ENCODE measurements at regions not wholly inside any gene's neighbourhood (a gene's known extent, or its start where the extent isn't known, plus 50 kb on each side); places are given as distances from the start of the nearest gene placed in this dataset.

DNA sequence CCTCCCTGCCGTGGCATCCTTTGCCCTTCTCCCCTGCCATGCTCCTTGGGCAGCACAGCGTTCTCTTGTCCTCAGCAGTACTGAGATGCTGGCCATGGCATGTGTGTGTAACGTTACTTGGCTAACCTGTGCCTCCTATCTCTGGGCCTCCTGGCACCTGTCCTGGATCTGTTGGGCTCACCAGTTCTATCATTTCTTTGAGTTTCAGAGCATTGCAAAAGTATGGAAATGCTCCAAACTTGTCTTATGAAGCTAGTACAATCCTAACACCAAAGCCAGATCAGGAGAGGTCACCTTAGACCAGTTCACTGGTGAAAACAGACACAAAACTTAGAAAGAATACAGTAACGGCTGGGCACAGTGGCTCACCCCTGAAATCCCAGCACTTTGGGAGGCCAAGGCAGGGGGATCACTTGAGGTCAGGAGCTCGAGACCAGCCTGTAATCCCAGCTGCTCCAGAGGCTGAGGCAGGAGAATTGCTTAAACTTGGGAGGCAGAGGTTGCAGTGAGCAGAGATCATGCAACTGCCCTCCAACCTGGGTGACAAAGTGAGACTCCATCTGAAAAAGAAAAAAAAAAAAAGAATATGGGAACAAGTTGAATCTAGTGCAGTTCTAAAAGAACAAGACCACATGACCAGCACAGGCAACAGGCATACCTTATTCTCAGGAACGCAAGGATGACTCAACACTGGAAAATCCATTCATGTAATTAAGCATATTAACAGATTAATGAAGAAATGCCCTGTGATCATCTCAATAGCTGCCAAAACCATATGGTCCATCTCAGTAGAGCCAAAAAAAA is 62.4 kb upstream of the TRPM1 start:
- H3K4me3 ChIP-seq (ENCODE audit: low read length) = no peak overlapping the region
- no peaks in the 10 kb centered on the region for H3K36me3 ChIP-seq (replicated peaks; ENCODE audit: insufficient read depth, low read length)
- no peaks in the 10 kb centered on the region for H4K20me1 ChIP-seq (ENCODE audit: insufficient read depth, low read length)
- H3K9ac ChIP-seq (ENCODE audit: low read length) = no peak overlapping the region
- no peaks in the 10 kb centered on the region for H3F3A ChIP-seq (ENCODE audit: insufficient read depth, low read length)
- H3K4me2 ChIP-seq (ENCODE audit: low read depth, low read length) = no peak overlapping the region
- no peak for DNase-seq
- H3K27me3 ChIP-seq (replicated peaks; ENCODE audit: insufficient read depth, low read length) = no peaks in the 10 kb centered on the region
- H3K9me2 ChIP-seq (replicated peaks; ENCODE audit: insufficient read depth, low read length) = no peaks in the 10 kb centered on the region
- no peaks in the 10 kb centered on the region for H3K79me2 ChIP-seq (ENCODE audit: low read length)
- no peak overlapping the region for H2AFZ ChIP-seq (ENCODE audit: low read length)
- no peaks in the 10 kb centered on the region for H3K9me3 ChIP-seq (replicated peaks; ENCODE audit: insufficient read depth, low read length)
- TF ChIP-seq, protein P1, sequence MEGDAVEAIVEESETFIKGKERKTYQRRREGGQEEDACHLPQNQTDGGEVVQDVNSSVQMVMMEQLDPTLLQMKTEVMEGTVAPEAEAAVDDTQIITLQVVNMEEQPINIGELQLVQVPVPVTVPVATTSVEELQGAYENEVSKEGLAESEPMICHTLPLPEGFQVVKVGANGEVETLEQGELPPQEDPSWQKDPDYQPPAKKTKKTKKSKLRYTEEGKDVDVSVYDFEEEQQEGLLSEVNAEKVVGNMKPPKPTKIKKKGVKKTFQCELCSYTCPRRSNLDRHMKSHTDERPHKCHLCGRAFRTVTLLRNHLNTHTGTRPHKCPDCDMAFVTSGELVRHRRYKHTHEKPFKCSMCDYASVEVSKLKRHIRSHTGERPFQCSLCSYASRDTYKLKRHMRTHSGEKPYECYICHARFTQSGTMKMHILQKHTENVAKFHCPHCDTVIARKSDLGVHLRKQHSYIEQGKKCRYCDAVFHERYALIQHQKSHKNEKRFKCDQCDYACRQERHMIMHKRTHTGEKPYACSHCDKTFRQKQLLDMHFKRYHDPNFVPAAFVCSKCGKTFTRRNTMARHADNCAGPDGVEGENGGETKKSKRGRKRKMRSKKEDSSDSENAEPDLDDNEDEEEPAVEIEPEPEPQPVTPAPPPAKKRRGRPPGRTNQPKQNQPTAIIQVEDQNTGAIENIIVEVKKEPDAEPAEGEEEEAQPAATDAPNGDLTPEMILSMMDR (IDR thresholded peaks at IDR 0.05; ENCODE audit: low read length) = no peak
- no peak for TF ChIP-seq EZH2phosphoT487 (IDR thresholded peaks at IDR 0.05; ENCODE audit: low read length)
- TF ChIP-seq EZH2 (optimal IDR thresholded peaks at IDR 0.05; ENCODE audit: low read depth, low read length) = no peak
- H3K27ac ChIP-seq (ENCODE audit: low read length) = no peak overlapping the region
- no peaks in the 10 kb centered on the region for H3K4me1 ChIP-seq (ENCODE audit: low read length)

DNA sequence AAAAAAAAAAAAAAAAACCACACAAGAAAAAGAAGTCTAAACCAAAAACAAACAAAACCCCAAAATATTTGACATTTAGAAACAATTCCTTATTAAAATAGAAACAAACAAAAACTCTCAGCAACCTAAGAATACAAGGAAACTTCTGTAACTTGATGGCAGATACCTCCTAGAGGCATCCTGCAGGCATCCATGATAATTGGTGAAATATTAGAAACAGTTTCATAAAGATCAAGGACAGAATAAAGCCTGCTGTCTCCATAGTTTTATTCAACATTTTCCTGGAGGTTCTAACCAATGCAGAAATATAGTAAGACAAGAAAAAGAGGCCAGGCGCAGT is 63.0 kb upstream of the TRPM1 start:
- H3K4me1 ChIP-seq (ENCODE audit: low read length) = no peaks in the 10 kb centered on the region
- no peaks in the 10 kb centered on the region for H3F3A ChIP-seq (ENCODE audit: insufficient read depth, low read length)
- H3K27me3 ChIP-seq (replicated peaks; ENCODE audit: insufficient read depth, low read length) = no peaks in the 10 kb centered on the region
- DNase-seq = no peak
- H3K36me3 ChIP-seq (replicated peaks; ENCODE audit: insufficient read depth, low read length) = no peaks in the 10 kb centered on the region
- H4K20me1 ChIP-seq (ENCODE audit: insufficient read depth, low read length) = no peaks in the 10 kb centered on the region
- H3K9me2 ChIP-seq (replicated peaks; ENCODE audit: insufficient read depth, low read length) = no peaks in the 10 kb centered on the region
- no peak overlapping the region for H3K9ac ChIP-seq (ENCODE audit: low read length)
- no peak overlapping the region for H3K4me2 ChIP-seq (ENCODE audit: low read depth, low read length)
- no peak for TF ChIP-seq EZH2 (optimal IDR thresholded peaks at IDR 0.05; ENCODE audit: low read depth, low read length)
- TF ChIP-seq, protein P1 (IDR thresholded peaks at IDR 0.05; ENCODE audit: low read length) = no peak
- no peak for TF ChIP-seq EZH2phosphoT487 (IDR thresholded peaks at IDR 0.05; ENCODE audit: low read length)
- no peaks in the 10 kb centered on the region for H3K9me3 ChIP-seq (replicated peaks; ENCODE audit: insufficient read depth, low read length)
- H3K27ac ChIP-seq (ENCODE audit: low read length) = no peak overlapping the region
- H3K79me2 ChIP-seq (ENCODE audit: low read length) = no peaks in the 10 kb centered on the region
- H3K4me3 ChIP-seq (ENCODE audit: low read length) = no peak overlapping the region
- H2AFZ ChIP-seq (ENCODE audit: low read length) = no peak overlapping the region

DNA sequence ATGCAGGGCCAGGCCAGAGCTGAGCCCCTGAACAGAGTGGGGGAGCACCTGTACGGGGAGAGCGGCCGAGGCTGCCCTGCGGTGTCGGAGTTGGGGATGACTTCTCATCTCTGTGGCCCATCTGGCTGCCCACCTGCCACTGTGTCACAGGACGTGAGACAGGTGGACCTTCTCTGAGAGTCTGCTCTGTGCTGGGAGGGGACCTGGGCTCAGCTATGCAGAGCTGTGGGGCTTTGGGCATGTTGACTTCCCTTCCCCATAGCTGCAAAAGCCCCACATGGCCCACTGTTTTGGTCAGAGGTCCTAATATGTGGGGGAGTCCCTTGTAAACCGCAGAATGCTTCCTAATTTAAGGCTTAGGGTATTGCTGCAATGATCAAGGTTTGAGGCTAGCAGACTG is 68.0 kb upstream of the TRPM1 start:
- H3K4me3 ChIP-seq (ENCODE audit: low read length) = no peak overlapping the region
- no peaks in the 10 kb centered on the region for H3K4me1 ChIP-seq (ENCODE audit: low read length)
- no peaks in the 10 kb centered on the region for H3K36me3 ChIP-seq (replicated peaks; ENCODE audit: insufficient read depth, low read length)
- no peak overlapping the region for H2AFZ ChIP-seq (ENCODE audit: low read length)
- TF ChIP-seq EZH2phosphoT487 (IDR thresholded peaks at IDR 0.05; ENCODE audit: low read length) = no peak
- TF ChIP-seq, protein P1 (IDR thresholded peaks at IDR 0.05; ENCODE audit: low read length) = no peak
- no peak for TF ChIP-seq EZH2 (optimal IDR thresholded peaks at IDR 0.05; ENCODE audit: low read depth, low read length)
- no peaks in the 10 kb centered on the region for H3K27me3 ChIP-seq (replicated peaks; ENCODE audit: insufficient read depth, low read length)
- no peaks in the 10 kb centered on the region for H3K9me2 ChIP-seq (replicated peaks; ENCODE audit: insufficient read depth, low read length)
- no peaks in the 10 kb centered on the region for H4K20me1 ChIP-seq (ENCODE audit: insufficient read depth, low read length)
- H3K27ac ChIP-seq (ENCODE audit: low read length) = no peak overlapping the region
- DNase-seq = no peak
- no peaks in the 10 kb centered on the region for H3K9me3 ChIP-seq (replicated peaks; ENCODE audit: insufficient read depth, low read length)
- no peak overlapping the region for H3K9ac ChIP-seq (ENCODE audit: low read length)
- no peaks in the 10 kb centered on the region for H3K79me2 ChIP-seq (ENCODE audit: low read length)
- no peaks in the 10 kb centered on the region for H3F3A ChIP-seq (ENCODE audit: insufficient read depth, low read length)
- H3K4me2 ChIP-seq (ENCODE audit: low read depth, low read length) = no peak overlapping the region

All from MM.1S (cell line).